MCF 10A (cell line): ENCODE measurements at regions not wholly inside any gene's neighbourhood (a gene's known extent, or its start where the extent isn't known, plus 50 kb on each side); places are given as distances from the start of the nearest gene placed in this dataset.
A peak's percentile ranks its signal among the peaks of the same experiment; 100 is the strongest.

Source experiments
- BruUV-seq: library from RNA; stranded (reverse); fragments of 400-500 nt; replicated peaks from 2 replicates; lab custom pipeline; 2021; lab: Mats Ljungman, UMichigan
- CTCF ChIA-PET: fragments of 300-600 bp; sonication (Branson Sonifier 250); formaldehyde crosslinking; extraction: SDS; loops from one replicate; lab custom pipeline; 2021; ENCODE audit warnings: antibody characterized with exemption, inconsistent platforms; lab: Yijun Ruan, JAX
- POLR2A ChIA-PET: fragments of 300-600, 350-650 bp; sonication (Branson Sonifier 250); formaldehyde crosslinking; extraction: SDS; loops from one replicate; lab custom pipeline; 2020; ENCODE audit warnings: antibody characterized with exemption, inconsistent platforms; lab: Yijun Ruan, JAX
- DNase-seq: peaks from one replicate; pipeline ENCODE4 v3.0.0-alpha.2; 2018; ENCODE audit not compliant: unreplicated experiment
- H3K27ac Mint-ChIP-seq: one replicate; pipeline ENCODE4 v1.8.0; 2022; ENCODE audit warnings: mild to moderate bottlenecking, low read depth, mixed read lengths; ENCODE audit not compliant: unreplicated experiment
- H3K27me3 Mint-ChIP-seq: one replicate; pipeline ENCODE4 v1.8.0; 2022; ENCODE audit warnings: mixed read lengths; ENCODE audit not compliant: insufficient read depth, unreplicated experiment
- H3K36me3 Mint-ChIP-seq: one replicate; pipeline ENCODE4 v1.8.0; 2022; ENCODE audit warnings: mild to moderate bottlenecking, moderate library complexity, mixed read lengths; ENCODE audit not compliant: insufficient read depth, unreplicated experiment
- H3K4me1 Mint-ChIP-seq: one replicate; pipeline ENCODE4 v1.8.0; 2022; ENCODE audit warnings: mixed read lengths; ENCODE audit not compliant: insufficient read depth, unreplicated experiment
- H3K4me3 Mint-ChIP-seq: one replicate; pipeline ENCODE4 v1.8.0; 2022; ENCODE audit warnings: mild to moderate bottlenecking, moderate library complexity, mixed read lengths; ENCODE audit not compliant: unreplicated experiment
- H3K9me3 Mint-ChIP-seq: one replicate; pipeline ENCODE4 v1.8.0; 2022; ENCODE audit warnings: mixed read lengths; ENCODE audit not compliant: unreplicated experiment
- CTCF ChIP-seq: fragments of 200-600 bp; IDR thresholded peaks from one replicate; pipeline ENCODE4 v1.8.0; 2022; ENCODE audit warnings: antibody characterized with exemption, mild to moderate bottlenecking; ENCODE audit not compliant: unreplicated experiment
- intact Hi-C: fragments of 100-400 bp; cut with micrococcal nuclease; formaldehyde crosslinking; loops from 2 replicates; pipeline ENCODE4 v1.14.1; 2022

GRCh38 chr15:81514725-81515124, 140.7 kb upstream of the TMC3 start:
- intact Hi-C loops = no loop called here
- H3K27me3 Mint-ChIP-seq = no peaks in the 10 kb centered on the region

GRCh38 chr15:81511138-81511537, 137.1 kb upstream of the TMC3 start:
- no TSS peak for BruUV-seq
- intact Hi-C loops = no loop called here
- no peaks in the 10 kb centered on the region for H3K27me3 Mint-ChIP-seq
- CTCF ChIA-PET = no interaction called here
- no peaks in the 10 kb centered on the region for H3K36me3 Mint-ChIP-seq
- no peak overlapping the region for H3K4me3 Mint-ChIP-seq
- no peak for DNase-seq
- POLR2A ChIA-PET = interaction anchor here (1.1 kb wide), 1 partner anchor 12 kb away, joined by 3 read pairs; no protein-coding TSS in a partner anchor
- TF ChIP-seq CTCF = no peak
- no peaks in the 10 kb centered on the region for H3K9me3 Mint-ChIP-seq
- H3K4me1 Mint-ChIP-seq = peaks cover 26% of the 10 kb centered on the region
- H3K27ac Mint-ChIP-seq = no peak overlapping the region

More at GRCh38 chr15:81514725-81515124, 140.7 kb upstream of the TMC3 start:
- Mint-ChIP-seq H3K27ac (no peak overlapping the region), H3K9me3 (no peaks in the 10 kb centered on the region), H3K36me3 (no peaks in the 10 kb centered on the region), H3K4me3 (no peak overlapping the region), H3K4me1 (peaks cover 24% of the 10 kb centered on the region)
- no TSS peak for BruUV-seq
- ChIA-PET POLR2A (no interaction called here), CTCF (interaction anchor here (0.6 kb wide), 1 partner anchor 306 kb away, joined by 3 read pairs; no protein-coding TSS in a partner anchor)
- no peak for TF ChIP-seq CTCF
- DNase-seq = no peak

GRCh38 chr15:81507831-81508230, 133.8 kb upstream of the TMC3 start:
- Mint-ChIP-seq H3K4me1 (peaks cover 24% of the 10 kb centered on the region), H3K9me3 (no peaks in the 10 kb centered on the region), H3K27me3 (no peaks in the 10 kb centered on the region), H3K27ac (no peak overlapping the region), H3K4me3 (no peak overlapping the region), H3K36me3 (no peaks in the 10 kb centered on the region)
- no TSS peak for BruUV-seq
- ChIA-PET CTCF (no interaction called here), POLR2A (no interaction called here)
- TF ChIP-seq CTCF = no peak
- peak; percentile 24 for DNase-seq
- intact Hi-C loops = no loop called here

- TF ChIP-seq CTCF = no peak
- DNase-seq = no peak
- H3K27me3 Mint-ChIP-seq = no peaks in the 10 kb centered on the region
- H3K36me3 Mint-ChIP-seq = no peaks in the 10 kb centered on the region
- CTCF ChIA-PET = interaction anchor here (0.6 kb wide), 2 partner anchors 64 to 304 kb away, joined by 3 read pairs; no protein-coding TSS in a partner anchor
- H3K9me3 Mint-ChIP-seq = no peaks in the 10 kb centered on the region
- POLR2A ChIA-PET = interaction anchor here (0.7 kb wide), 1 partner anchor 535 kb away, joined by 3 read pairs; no protein-coding TSS in a partner anchor
- H3K4me3 Mint-ChIP-seq = no peak overlapping the region
- BruUV-seq = no TSS peak
- no peak overlapping the region for H3K27ac Mint-ChIP-seq
- peaks cover 24% of the 10 kb centered on the region for H3K4me1 Mint-ChIP-seq
- intact Hi-C loops = no loop called here
Observed at GRCh38 chr15:81506936-81507335, 132.9 kb upstream of the TMC3 start.
